ENCODE measurements at regions not wholly inside any gene's neighbourhood (a gene's known extent, or its start where the extent isn't known, plus 50 kb on each side); places are given as distances from the start of the nearest gene placed in this dataset.

GRCh38 chr13:82593239-82593638 lies 1289.0 kb downstream of the SLITRK1 start:
- Histone ChIP-seq H3K9me3 (ENCODE audit: low read length) (no peaks in the 10 kb centered on the region), H3K27ac (ENCODE audit: low read length) (no peak overlapping the region), H3K9ac (ENCODE audit: low read length) (no peak overlapping the region), H2AFZ (ENCODE audit: low read depth, low read length) (no peak overlapping the region), H3K27me3 (ENCODE audit: insufficient read depth, low read depth, low read length) (no peaks in the 10 kb centered on the region), H3K9me2 (ENCODE audit: insufficient read depth, low read length) (no peaks in the 10 kb centered on the region), H3K4me3 (ENCODE audit: low read length) (no peak overlapping the region), H3F3A (ENCODE audit: insufficient read depth, low read length, poor library complexity, severe bottlenecking) (no peaks in the 10 kb centered on the region), H3K36me3 (ENCODE audit: insufficient read depth, low read length) (no peaks in the 10 kb centered on the region), H4K20me1 (ENCODE audit: insufficient read depth) (no peaks in the 10 kb centered on the region), H3K4me2 (ENCODE audit: low read length) (no peak overlapping the region), H3K79me2 (replicated peaks; ENCODE audit: insufficient read depth, low read length) (no peaks in the 10 kb centered on the region)
- no peak for TF ChIP-seq SMC3 (conservative IDR thresholded peaks at IDR 0.05; ENCODE audit: poor library complexity)
- TF ChIP-seq MXI1 (conservative IDR thresholded peaks at IDR 0.05; ENCODE audit: poor library complexity, severe bottlenecking): no peak
- no peak for TF ChIP-seq REST (IDR thresholded peaks at IDR 0.05; ENCODE audit: borderline replicate concordance)
- TF ChIP-seq EP300 (conservative IDR thresholded peaks at IDR 0.05; ENCODE audit: poor library complexity, severe bottlenecking): no peak
- no peak for TF ChIP-seq EZH2 (IDR thresholded peaks at IDR 0.05; ENCODE audit: borderline replicate concordance, insufficient read depth, low read length, poor library complexity, severe bottlenecking)
- TF ChIP-seq TAF1 (IDR thresholded peaks at IDR 0.05; ENCODE audit: low read depth): no peak
- no peak for TF ChIP-seq RAD21 (conservative IDR thresholded peaks at IDR 0.05)
- TF ChIP-seq CTCF (IDR thresholded peaks at IDR 0.05; ENCODE audit: poor library complexity, severe bottlenecking): no peak
- no peak for TF ChIP-seq POLR2AphosphoS5 (IDR thresholded peaks at IDR 0.05)

GRCh38 chr13:82571653-82572052 lies 1310.6 kb downstream of the SLITRK1 start:
- Histone ChIP-seq H3K79me2 (replicated peaks; ENCODE audit: insufficient read depth, low read length) (no peaks in the 10 kb centered on the region), H4K20me1 (ENCODE audit: insufficient read depth) (no peaks in the 10 kb centered on the region), H3F3A (ENCODE audit: insufficient read depth, low read length, poor library complexity, severe bottlenecking) (no peaks in the 10 kb centered on the region), H3K9me3 (ENCODE audit: low read length) (no peaks in the 10 kb centered on the region), H3K9ac (ENCODE audit: low read length) (no peak overlapping the region), H3K9me2 (ENCODE audit: insufficient read depth, low read length) (no peaks in the 10 kb centered on the region), H3K36me3 (ENCODE audit: insufficient read depth, low read length) (no peaks in the 10 kb centered on the region), H3K27ac (ENCODE audit: low read length) (no peak overlapping the region), H3K27me3 (ENCODE audit: insufficient read depth, low read depth, low read length) (no peaks in the 10 kb centered on the region), H3K4me2 (ENCODE audit: low read length) (no peak overlapping the region), H3K4me3 (ENCODE audit: low read length) (no peak overlapping the region), H2AFZ (ENCODE audit: low read depth, low read length) (no peak overlapping the region)
- TF ChIP-seq MXI1 (conservative IDR thresholded peaks at IDR 0.05; ENCODE audit: poor library complexity, severe bottlenecking): no peak

GRCh38 chr13:82569581-82569980 lies 1312.7 kb downstream of the SLITRK1 start:
- H3K27ac ChIP-seq (ENCODE audit: low read length): no peak overlapping the region
- H3K9me2 ChIP-seq (ENCODE audit: insufficient read depth, low read length): no peaks in the 10 kb centered on the region
- H3K4me2 ChIP-seq (ENCODE audit: low read length): no peak overlapping the region
- no peak overlapping the region for H2AFZ ChIP-seq (ENCODE audit: low read depth, low read length)
- no peaks in the 10 kb centered on the region for H3F3A ChIP-seq (ENCODE audit: insufficient read depth, low read length, poor library complexity, severe bottlenecking)
- TF ChIP-seq MXI1 (conservative IDR thresholded peaks at IDR 0.05; ENCODE audit: poor library complexity, severe bottlenecking) (no peak), CTCF (IDR thresholded peaks at IDR 0.05; ENCODE audit: poor library complexity, severe bottlenecking) (no peak), TAF1 (IDR thresholded peaks at IDR 0.05; ENCODE audit: low read depth) (no peak), EP300 (conservative IDR thresholded peaks at IDR 0.05; ENCODE audit: poor library complexity, severe bottlenecking) (no peak), SMC3 (conservative IDR thresholded peaks at IDR 0.05; ENCODE audit: poor library complexity) (no peak), EZH2 (IDR thresholded peaks at IDR 0.05; ENCODE audit: borderline replicate concordance, insufficient read depth, low read length, poor library complexity, severe bottlenecking) (no peak), RAD21 (conservative IDR thresholded peaks at IDR 0.05) (no peak), POLR2AphosphoS5 (IDR thresholded peaks at IDR 0.05) (no peak), REST (IDR thresholded peaks at IDR 0.05; ENCODE audit: borderline replicate concordance) (no peak)
- H3K9ac ChIP-seq (ENCODE audit: low read length): no peak overlapping the region
- no peaks in the 10 kb centered on the region for H3K9me3 ChIP-seq (ENCODE audit: low read length)
- H3K79me2 ChIP-seq (replicated peaks; ENCODE audit: insufficient read depth, low read length): no peaks in the 10 kb centered on the region
- no peak overlapping the region for H3K4me3 ChIP-seq (ENCODE audit: low read length)
- no peaks in the 10 kb centered on the region for H4K20me1 ChIP-seq (ENCODE audit: insufficient read depth)
- no peaks in the 10 kb centered on the region for H3K27me3 ChIP-seq (ENCODE audit: insufficient read depth, low read depth, low read length)
- H3K36me3 ChIP-seq (ENCODE audit: insufficient read depth, low read length): no peaks in the 10 kb centered on the region
